ENCODE measurements at regions not wholly inside any gene's neighbourhood (a gene's known extent, or its start where the extent isn't known, plus 50 kb on each side); places are given as distances from the start of the nearest gene placed in this dataset.

DNA sequence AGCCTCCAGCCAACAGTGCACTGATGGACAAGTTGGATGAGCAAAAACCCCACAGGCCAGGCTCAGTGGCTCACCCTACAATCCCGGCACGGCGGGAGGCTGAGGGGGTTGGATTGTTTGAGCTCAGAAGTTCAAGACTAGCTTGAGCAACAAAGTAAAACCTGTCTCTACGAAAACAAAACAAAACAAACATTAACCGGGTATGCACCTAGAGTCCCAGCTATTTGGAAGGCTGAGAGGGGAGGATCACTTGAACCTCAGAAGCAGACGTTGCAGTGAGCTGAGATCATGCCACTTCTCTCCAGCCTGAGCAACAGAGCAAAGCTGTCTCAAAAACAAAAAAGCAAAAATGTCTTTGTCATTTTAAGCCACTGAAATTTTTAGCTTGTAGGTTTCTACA lies 55.1 kb upstream of the DMRT1 start:
- no peak for DNase-seq (ENCODE audit: low spot score)
- no peak overlapping the region for H3K27ac Mint-ChIP-seq (ENCODE audit: unreplicated experiment)
- TF ChIP-seq, protein P1, sequence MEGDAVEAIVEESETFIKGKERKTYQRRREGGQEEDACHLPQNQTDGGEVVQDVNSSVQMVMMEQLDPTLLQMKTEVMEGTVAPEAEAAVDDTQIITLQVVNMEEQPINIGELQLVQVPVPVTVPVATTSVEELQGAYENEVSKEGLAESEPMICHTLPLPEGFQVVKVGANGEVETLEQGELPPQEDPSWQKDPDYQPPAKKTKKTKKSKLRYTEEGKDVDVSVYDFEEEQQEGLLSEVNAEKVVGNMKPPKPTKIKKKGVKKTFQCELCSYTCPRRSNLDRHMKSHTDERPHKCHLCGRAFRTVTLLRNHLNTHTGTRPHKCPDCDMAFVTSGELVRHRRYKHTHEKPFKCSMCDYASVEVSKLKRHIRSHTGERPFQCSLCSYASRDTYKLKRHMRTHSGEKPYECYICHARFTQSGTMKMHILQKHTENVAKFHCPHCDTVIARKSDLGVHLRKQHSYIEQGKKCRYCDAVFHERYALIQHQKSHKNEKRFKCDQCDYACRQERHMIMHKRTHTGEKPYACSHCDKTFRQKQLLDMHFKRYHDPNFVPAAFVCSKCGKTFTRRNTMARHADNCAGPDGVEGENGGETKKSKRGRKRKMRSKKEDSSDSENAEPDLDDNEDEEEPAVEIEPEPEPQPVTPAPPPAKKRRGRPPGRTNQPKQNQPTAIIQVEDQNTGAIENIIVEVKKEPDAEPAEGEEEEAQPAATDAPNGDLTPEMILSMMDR (IDR thresholded peaks at IDR 0.05) = no peak
- H3K4me3 Mint-ChIP-seq (ENCODE audit: unreplicated experiment) = no peak overlapping the region
- H3K4me1 Mint-ChIP-seq (ENCODE audit: low read depth) = no peaks in the 10 kb centered on the region
- peaks cover 15% of the 10 kb centered on the region for H3K27me3 Mint-ChIP-seq (ENCODE audit: low read depth)
- no peaks in the 10 kb centered on the region for H3K36me3 Mint-ChIP-seq (ENCODE audit: low read depth)
- no peaks in the 10 kb centered on the region for H3K9me3 Mint-ChIP-seq (ENCODE audit: low read depth)

- H3K27ac Mint-ChIP-seq (ENCODE audit: unreplicated experiment) = peak overlapping the region; percentile 36
- peaks cover 3% of the 10 kb centered on the region for H3K9me3 Mint-ChIP-seq (ENCODE audit: low read depth)
- no peak for DNase-seq (ENCODE audit: low spot score)
- no peak overlapping the region for H3K4me3 Mint-ChIP-seq (ENCODE audit: unreplicated experiment)
- H3K36me3 Mint-ChIP-seq (ENCODE audit: low read depth) = no peaks in the 10 kb centered on the region
- H3K27me3 Mint-ChIP-seq (ENCODE audit: low read depth) = peaks cover 11% of the 10 kb centered on the region
- TF ChIP-seq, protein P1 (IDR thresholded peaks at IDR 0.05) = no peak
- no peaks in the 10 kb centered on the region for H3K4me1 Mint-ChIP-seq (ENCODE audit: low read depth)
These were observed 52.7 kb upstream of the DMRT1 start for GRCh38 chr9:788777-789176.
